ENCODE measurements at regions not wholly inside any gene's neighbourhood (a gene's known extent, or its start where the extent isn't known, plus 50 kb on each side); places are given as distances from the start of the nearest gene placed in this dataset.
A peak's percentile ranks its signal among the peaks of the same experiment; 100 is the strongest.

DNA sequence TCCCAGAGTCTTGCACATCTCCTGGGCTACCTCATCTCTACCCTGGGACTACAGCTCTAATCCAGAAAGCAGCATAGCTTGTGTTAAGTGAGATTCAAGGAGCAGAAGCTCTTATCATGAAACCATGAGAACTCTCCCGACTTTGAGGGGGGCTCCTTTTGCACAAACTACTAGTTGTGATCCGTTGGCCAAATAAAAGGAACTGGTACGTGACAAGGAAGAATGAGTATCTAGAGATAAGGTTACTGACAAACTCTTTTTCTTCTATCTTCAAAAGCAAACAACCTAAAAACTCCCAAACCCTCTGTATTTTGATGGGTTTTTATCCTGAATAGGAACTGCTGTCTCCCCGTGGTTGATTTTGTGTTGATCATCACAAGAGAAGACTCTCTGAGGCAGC, 168.5 kb downstream of the SLC24A2 start:
- H3K4me1 ChIP-seq (ENCODE audit: control insufficient read depth, insufficient read depth, low read length), result no peaks in the 10 kb centered on the region
- no peaks in the 10 kb centered on the region for H3K36me3 ChIP-seq (ENCODE audit: control insufficient read depth, insufficient read depth, low read length)
- WGBS (ENCODE audit: insufficient coverage), result no CpG with 5 or more reads among the region's 4 CpGs
- no peak overlapping the region for H3K27ac ChIP-seq (ENCODE audit: low read depth, low read length)
- no peaks in the 10 kb centered on the region for H3K9me3 ChIP-seq (ENCODE audit: control insufficient read depth, insufficient read depth, low read length)
- no peak for DNase-seq (ENCODE audit: low read depth in 4 of 6, low spot score in 6 of 6)
- H3K4me3 ChIP-seq (ENCODE audit: low read depth, low read length), result no peak overlapping the region
- H3K27me3 ChIP-seq (ENCODE audit: control insufficient read depth, insufficient read depth, low read length), result no peaks in the 10 kb centered on the region

DNA sequence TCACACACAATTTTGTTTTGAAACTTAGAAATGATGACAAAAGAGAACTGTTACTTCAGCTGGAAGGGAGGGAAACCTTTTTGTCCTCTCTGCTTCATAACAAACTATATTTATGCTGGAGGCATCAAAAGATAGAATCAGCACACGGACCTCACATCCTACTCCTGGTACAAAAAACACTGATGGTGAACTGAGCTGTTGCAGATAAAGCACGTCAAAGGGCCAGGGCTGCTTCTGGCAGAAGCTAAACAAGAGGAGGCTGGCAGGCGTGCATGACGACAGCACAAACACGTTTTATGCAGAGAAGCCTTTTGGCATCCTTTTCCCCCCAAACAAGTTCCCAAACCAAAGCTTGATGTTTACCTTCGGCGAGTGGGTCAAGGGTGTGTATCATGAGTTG, 169.6 kb downstream of the SLC24A2 start:
- H3K36me3 ChIP-seq (ENCODE audit: control insufficient read depth, insufficient read depth, low read length), result no peaks in the 10 kb centered on the region
- H3K4me3 ChIP-seq (ENCODE audit: low read depth, low read length), result no peak overlapping the region
- no peaks in the 10 kb centered on the region for H3K27me3 ChIP-seq (ENCODE audit: control insufficient read depth, insufficient read depth, low read length)
- no peak for DNase-seq (ENCODE audit: low read depth in 4 of 6, low spot score in 6 of 6)
- WGBS (ENCODE audit: insufficient coverage), result 77% methylated on average over 4 of the region's 7 CpGs
- H3K27ac ChIP-seq (ENCODE audit: low read depth, low read length), result no peak overlapping the region
- H3K4me1 ChIP-seq (ENCODE audit: control insufficient read depth, insufficient read depth, low read length), result no peaks in the 10 kb centered on the region
- no peaks in the 10 kb centered on the region for H3K9me3 ChIP-seq (ENCODE audit: control insufficient read depth, insufficient read depth, low read length)

DNA sequence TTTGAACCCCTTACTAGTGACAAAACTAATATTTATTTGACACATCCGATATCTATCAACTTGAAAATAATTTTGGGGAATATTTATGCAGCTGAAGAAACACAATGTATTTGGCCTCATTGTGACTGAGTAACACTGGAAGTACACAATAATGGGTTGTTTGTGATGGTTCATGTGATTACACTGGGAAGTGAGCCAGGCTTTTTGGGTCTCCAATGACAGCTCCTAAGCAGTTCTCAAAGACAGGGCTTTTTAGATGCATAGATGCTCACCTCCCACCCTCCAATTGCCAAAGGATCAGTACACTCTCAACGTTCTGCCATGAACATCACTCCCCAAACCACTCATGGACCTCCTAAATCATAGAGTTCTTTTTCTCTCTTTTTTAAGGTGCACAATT, 170.0 kb downstream of the SLC24A2 start:
- no peak for DNase-seq (ENCODE audit: low read depth in 4 of 6, low spot score in 6 of 6)
- no peaks in the 10 kb centered on the region for H3K9me3 ChIP-seq (ENCODE audit: control insufficient read depth, insufficient read depth, low read length)
- WGBS (ENCODE audit: insufficient coverage), result 29% methylated on average over 1 of the region's 2 CpGs
- no peaks in the 10 kb centered on the region for H3K36me3 ChIP-seq (ENCODE audit: control insufficient read depth, insufficient read depth, low read length)
- no peak overlapping the region for H3K4me3 ChIP-seq (ENCODE audit: low read depth, low read length)
- no peaks in the 10 kb centered on the region for H3K4me1 ChIP-seq (ENCODE audit: control insufficient read depth, insufficient read depth, low read length)
- no peaks in the 10 kb centered on the region for H3K27me3 ChIP-seq (ENCODE audit: control insufficient read depth, insufficient read depth, low read length)
- H3K27ac ChIP-seq (ENCODE audit: low read depth, low read length), result no peak overlapping the region

DNA sequence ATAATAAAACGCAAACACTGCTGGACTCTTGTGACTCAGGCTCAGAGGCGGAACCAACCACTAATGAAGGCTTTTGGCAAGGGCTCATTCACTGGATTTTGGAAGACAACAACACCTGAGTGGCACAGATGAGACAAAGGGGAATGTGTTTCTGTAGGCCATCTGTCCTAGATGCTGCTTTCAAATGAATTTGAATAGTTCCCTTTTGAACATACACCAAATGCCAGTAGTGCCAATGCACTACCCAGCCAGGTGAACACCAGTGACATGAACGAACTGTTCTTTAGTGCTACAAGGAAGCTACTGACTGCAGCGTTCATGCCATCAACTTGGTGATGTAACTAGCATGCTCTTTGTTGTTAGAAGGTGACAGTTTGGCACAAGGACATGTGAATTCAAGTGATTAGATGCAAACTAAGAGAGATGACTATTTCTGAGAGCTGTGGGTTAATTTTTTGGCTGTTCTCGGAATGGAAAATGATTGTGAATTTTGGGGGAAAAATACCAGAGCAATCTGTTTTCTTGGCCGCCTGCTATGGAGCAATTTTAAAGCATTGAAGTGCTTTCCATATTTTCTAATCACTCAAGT, 173.7 kb downstream of the SLC24A2 start:
- H3K36me3 ChIP-seq (ENCODE audit: control insufficient read depth, insufficient read depth, low read length), result no peaks in the 10 kb centered on the region
- no peaks in the 10 kb centered on the region for H3K4me1 ChIP-seq (ENCODE audit: control insufficient read depth, insufficient read depth, low read length)
- H3K9me3 ChIP-seq (ENCODE audit: control insufficient read depth, insufficient read depth, low read length), result no peaks in the 10 kb centered on the region
- H3K4me3 ChIP-seq (ENCODE audit: low read depth, low read length), result no peak overlapping the region
- peak in 1 of 6 donors; percentile 71 for DNase-seq (ENCODE audit: low read depth in 4 of 6, low spot score in 6 of 6)
- WGBS (ENCODE audit: insufficient coverage), result 78% methylated on average over 5 of the region's 6 CpGs
- H3K27ac ChIP-seq (ENCODE audit: low read depth, low read length), result no peak overlapping the region
- H3K27me3 ChIP-seq (ENCODE audit: control insufficient read depth, insufficient read depth, low read length), result no peaks in the 10 kb centered on the region

DNA sequence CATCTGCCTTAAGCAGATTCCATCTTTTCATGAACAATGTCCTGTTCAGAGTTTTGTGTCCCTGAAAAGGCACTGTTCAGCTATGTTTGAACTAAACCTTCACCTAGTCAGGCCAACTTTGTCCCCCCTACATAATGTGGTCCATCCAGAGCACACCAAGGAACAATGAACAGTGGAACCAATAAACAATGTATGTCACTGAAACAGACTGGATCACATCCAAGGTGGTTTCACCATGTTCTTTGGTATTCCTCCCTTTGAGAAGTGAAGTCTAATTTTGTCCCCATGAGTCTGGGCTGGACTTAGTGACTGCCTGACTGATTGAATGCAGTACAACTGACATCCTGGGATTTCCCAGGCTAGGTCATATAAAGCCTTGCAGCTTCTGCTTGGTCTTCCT, 174.5 kb downstream of the SLC24A2 start:
- no peaks in the 10 kb centered on the region for H3K36me3 ChIP-seq (ENCODE audit: control insufficient read depth, insufficient read depth, low read length)
- H3K4me3 ChIP-seq (ENCODE audit: low read depth, low read length), result no peak overlapping the region
- H3K4me1 ChIP-seq (ENCODE audit: control insufficient read depth, insufficient read depth, low read length), result no peaks in the 10 kb centered on the region
- DNase-seq (ENCODE audit: low read depth in 4 of 6, low spot score in 6 of 6), result no peak
- no peaks in the 10 kb centered on the region for H3K27me3 ChIP-seq (ENCODE audit: control insufficient read depth, insufficient read depth, low read length)
- no peaks in the 10 kb centered on the region for H3K9me3 ChIP-seq (ENCODE audit: control insufficient read depth, insufficient read depth, low read length)
- H3K27ac ChIP-seq (ENCODE audit: low read depth, low read length), result no peak overlapping the region

DNA sequence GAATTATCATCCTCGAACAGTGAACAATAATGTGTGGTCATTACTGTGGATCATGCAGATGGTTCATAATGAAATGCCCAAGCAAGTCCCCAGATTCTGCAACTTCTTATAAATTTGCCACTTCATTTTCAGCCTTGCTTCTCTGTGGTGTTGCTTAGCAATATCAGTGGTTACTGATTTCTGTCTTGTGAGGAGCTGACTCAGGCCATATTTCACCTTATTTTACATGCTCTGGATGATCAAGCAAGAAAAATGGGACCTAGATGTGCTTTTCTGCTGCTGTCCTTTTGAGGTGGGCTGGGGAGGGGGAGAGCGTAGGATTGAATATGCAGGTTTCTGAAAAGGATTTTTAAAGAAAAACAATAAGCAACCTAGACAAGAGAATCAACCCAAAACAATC, 188.3 kb downstream of the SLC24A2 start:
- no peak overlapping the region for H3K27ac ChIP-seq (ENCODE audit: low read depth, low read length)
- no CpG with 5 or more reads among the region's 2 CpGs for WGBS (ENCODE audit: insufficient coverage)

DNA sequence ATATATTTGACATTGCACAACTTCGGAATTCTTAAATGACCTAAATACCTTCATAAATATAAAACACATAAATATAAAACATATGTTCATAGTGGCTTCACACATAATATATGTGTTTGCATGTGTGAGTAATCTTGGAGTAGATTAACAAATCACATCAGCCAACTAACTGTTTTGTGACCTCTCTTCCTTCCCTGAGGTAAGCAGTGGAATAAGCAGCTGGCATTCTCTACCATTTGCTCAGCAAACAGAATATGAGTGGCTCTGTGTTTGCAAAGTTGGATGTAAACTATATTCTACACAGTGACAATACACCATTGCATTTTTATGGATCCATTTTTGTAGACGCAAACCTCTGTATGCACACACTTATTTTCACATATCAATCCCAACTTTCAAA, 189.9 kb downstream of the ACER2 start:
- Histone ChIP-seq H3K4me1 (ENCODE audit: control insufficient read depth, insufficient read depth, low read length) (no peaks in the 10 kb centered on the region), H3K27me3 (ENCODE audit: control insufficient read depth, insufficient read depth, low read length) (no peaks in the 10 kb centered on the region), H3K27ac (ENCODE audit: low read depth, low read length) (no peak overlapping the region), H3K9me3 (ENCODE audit: control insufficient read depth, insufficient read depth, low read length) (no peaks in the 10 kb centered on the region), H3K36me3 (ENCODE audit: control insufficient read depth, insufficient read depth, low read length) (no peaks in the 10 kb centered on the region), H3K4me3 (ENCODE audit: low read depth, low read length) (no peak overlapping the region)
- DNase-seq (ENCODE audit: low read depth in 4 of 6, low spot score in 6 of 6), result no peak
- no CpG with 5 or more reads among the region's 2 CpGs for WGBS (ENCODE audit: insufficient coverage)

More for the DNA sequence above, 188.3 kb downstream of the SLC24A2 start:
- no peaks in the 10 kb centered on the region for H3K4me1 ChIP-seq (ENCODE audit: control insufficient read depth, insufficient read depth, low read length)
- DNase-seq (ENCODE audit: low read depth in 4 of 6, low spot score in 6 of 6), result peak in 1 of 6 donors; percentile 37
- no peaks in the 10 kb centered on the region for H3K36me3 ChIP-seq (ENCODE audit: control insufficient read depth, insufficient read depth, low read length)
- H3K4me3 ChIP-seq (ENCODE audit: low read depth, low read length), result no peak overlapping the region
- H3K9me3 ChIP-seq (ENCODE audit: control insufficient read depth, insufficient read depth, low read length), result no peaks in the 10 kb centered on the region
- no peaks in the 10 kb centered on the region for H3K27me3 ChIP-seq (ENCODE audit: control insufficient read depth, insufficient read depth, low read length)

DNA sequence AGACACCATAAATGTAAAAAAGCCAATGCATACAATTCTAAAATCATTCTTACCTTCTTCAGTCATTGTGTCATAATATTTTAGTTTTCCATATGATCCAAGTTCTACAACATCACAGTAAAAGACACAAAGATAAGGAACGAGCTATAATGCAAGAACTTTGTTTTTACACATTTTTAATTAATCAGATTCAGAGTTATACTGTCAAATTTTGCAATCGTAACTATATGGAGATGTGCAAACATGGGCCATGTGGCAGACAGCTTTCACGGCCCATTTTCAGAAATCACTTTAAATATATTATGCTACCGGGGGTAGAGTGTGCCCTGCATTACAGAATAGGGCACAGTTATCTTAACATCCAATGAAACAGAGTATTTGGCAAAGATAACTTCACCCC, 188.4 kb downstream of the ACER2 start:
- peak in 1 of 6 donors; percentile 70 for DNase-seq (ENCODE audit: low read depth in 4 of 6, low spot score in 6 of 6)
- no peaks in the 10 kb centered on the region for H3K4me1 ChIP-seq (ENCODE audit: control insufficient read depth, insufficient read depth, low read length)
- H3K9me3 ChIP-seq (ENCODE audit: control insufficient read depth, insufficient read depth, low read length), result no peaks in the 10 kb centered on the region
- H3K27me3 ChIP-seq (ENCODE audit: control insufficient read depth, insufficient read depth, low read length), result no peaks in the 10 kb centered on the region
- H3K4me3 ChIP-seq (ENCODE audit: low read depth, low read length), result no peak overlapping the region
- H3K36me3 ChIP-seq (ENCODE audit: control insufficient read depth, insufficient read depth, low read length), result no peaks in the 10 kb centered on the region
- WGBS (ENCODE audit: insufficient coverage), result no CpG with 5 or more reads among the region's 4 CpGs
- no peak overlapping the region for H3K27ac ChIP-seq (ENCODE audit: low read depth, low read length)

DNA sequence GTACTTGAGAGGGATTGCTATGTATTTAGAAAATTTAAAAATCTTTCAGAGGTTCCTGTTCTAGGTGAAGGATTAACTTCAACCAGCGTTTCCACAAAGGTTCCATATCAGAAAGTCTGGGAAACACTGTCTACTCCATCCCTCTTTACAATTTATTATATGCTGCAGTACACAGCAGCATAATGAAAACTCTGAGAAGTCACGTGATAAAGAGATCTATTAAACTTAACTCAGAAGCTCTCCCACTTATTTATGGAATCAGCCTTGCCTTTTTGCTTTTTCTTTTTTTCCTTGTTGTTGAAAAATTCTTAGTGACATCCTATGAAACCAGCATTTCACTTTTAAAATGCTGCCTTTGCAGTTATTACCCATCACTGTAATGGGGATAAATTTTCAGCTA, 186.2 kb downstream of the ACER2 start:
- no peaks in the 10 kb centered on the region for H3K9me3 ChIP-seq (ENCODE audit: control insufficient read depth, insufficient read depth, low read length)
- WGBS (ENCODE audit: insufficient coverage), result 100% methylated on average over 1 of the region's 2 CpGs
- no peaks in the 10 kb centered on the region for H3K4me1 ChIP-seq (ENCODE audit: control insufficient read depth, insufficient read depth, low read length)
- no peak for DNase-seq (ENCODE audit: low read depth in 4 of 6, low spot score in 6 of 6)
- no peak overlapping the region for H3K4me3 ChIP-seq (ENCODE audit: low read depth, low read length)
- no peaks in the 10 kb centered on the region for H3K36me3 ChIP-seq (ENCODE audit: control insufficient read depth, insufficient read depth, low read length)
- H3K27me3 ChIP-seq (ENCODE audit: control insufficient read depth, insufficient read depth, low read length), result no peaks in the 10 kb centered on the region
- no peak overlapping the region for H3K27ac ChIP-seq (ENCODE audit: low read depth, low read length)

DNA sequence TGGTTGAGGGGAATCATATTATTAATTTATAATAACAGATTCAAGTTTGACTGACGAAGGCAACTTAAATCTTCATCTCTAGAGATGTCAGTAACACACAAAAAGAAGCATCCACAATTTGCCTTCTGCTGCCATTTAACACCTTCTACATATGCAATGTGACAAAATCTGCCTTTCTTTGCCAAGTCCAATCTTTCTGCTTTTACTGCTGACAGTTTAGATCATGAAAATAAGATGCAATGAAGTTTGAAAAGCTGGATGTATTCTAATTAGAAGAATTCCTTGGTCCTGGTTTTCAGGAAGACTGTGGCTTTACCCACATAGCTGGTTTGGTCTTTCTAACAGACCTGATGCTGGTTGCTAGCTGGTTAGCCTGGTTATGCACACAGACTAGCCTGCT, 178.9 kb downstream of the ACER2 start:
- WGBS (ENCODE audit: insufficient coverage), result no CpG with 5 or more reads among the region's 1 CpG
- Histone ChIP-seq H3K4me1 (ENCODE audit: control insufficient read depth, insufficient read depth, low read length) (no peaks in the 10 kb centered on the region), H3K27ac (ENCODE audit: low read depth, low read length) (no peak overlapping the region), H3K9me3 (ENCODE audit: control insufficient read depth, insufficient read depth, low read length) (no peaks in the 10 kb centered on the region), H3K27me3 (ENCODE audit: control insufficient read depth, insufficient read depth, low read length) (no peaks in the 10 kb centered on the region), H3K4me3 (ENCODE audit: low read depth, low read length) (no peak overlapping the region), H3K36me3 (ENCODE audit: control insufficient read depth, insufficient read depth, low read length) (no peaks in the 10 kb centered on the region)
- peak in 1 of 6 donors; percentile 82 for DNase-seq (ENCODE audit: low read depth in 4 of 6, low spot score in 6 of 6)

All from spinal cord (tissue), 9 donors.